Endothelial cell of umbilical vein (primary cell): ENCODE measurements at regions not wholly inside any gene's neighbourhood (a gene's known extent, or its start where the extent isn't known, plus 50 kb on each side); places are given as distances from the start of the nearest gene placed in this dataset.

Experiments
- BruUV-seq: library from RNA; stranded (reverse); fragments of 400-500 nt; replicated peaks from 2 replicates; lab custom pipeline; 2021; lab: Mats Ljungman, UMichigan
- CTCF ChIA-PET: fragments of 300-600, 350-600 bp; sonication (Branson Sonifier 250); formaldehyde crosslinking; loops from one replicate; lab custom pipeline; 2021; ENCODE audit warnings: antibody characterized with exemption, inconsistent platforms; lab: Charles Lee
- POLR2A ChIA-PET: fragments of 300-600, 350-600 bp; sonication (Branson Sonifier 250); formaldehyde crosslinking; loops from one replicate; lab custom pipeline; 2021; ENCODE audit warnings: antibody characterized with exemption, inconsistent platforms; lab: Charles Lee
- DNase-seq: peaks from one replicate; pipeline ENCODE4 v3.0.0-alpha.2; 2011; ENCODE audit warnings: low read depth, low spot score
- FAIRE-seq: peaks from 2 replicates; lab custom pipeline; 2011; peaks lifted over from hg19 to GRCh38; lab: Jason Lieb, UNC
- H2AFZ ChIP-seq: 2 replicates; pipeline ENCODE4 v1.6.0; 2012; ENCODE audit warnings: low read depth, low read length, control low read depth, inconsistent platforms
- H3K27ac ChIP-seq: 2 replicates; pipeline ENCODE4 v1.5.1; 2011; ENCODE audit warnings: low read depth, mild to moderate bottlenecking, control low read depth, low read length, moderate library complexity; ENCODE audit not compliant: insufficient read depth
- H3K27me3 ChIP-seq, 2 experiments: 2 replicates each; pipeline versions ENCODE4 v1.6.0 to v1.6.1; 2011; ENCODE audit warnings: low read length in 2 of 2, mixed read lengths in 1 of 2; ENCODE audit not compliant: control insufficient read depth in 2 of 2, insufficient read depth in 2 of 2
- H3K36me3 ChIP-seq, 2 experiments: 2 replicates in 1 of 2; 3 replicates in 1 of 2; pipeline ENCODE4 v1.5.1; 2011; ENCODE audit warnings: low read length in 2 of 2, mild to moderate bottlenecking in 1 of 2, moderate library complexity in 1 of 2; ENCODE audit not compliant: control insufficient read depth in 2 of 2, insufficient read depth in 2 of 2; ENCODE audit errors: extremely low read depth in 1 of 2
- H3K4me1 ChIP-seq: 3 replicates; pipeline ENCODE4 v1.5.1; 2011; ENCODE audit warnings: mild to moderate bottlenecking, low read length; ENCODE audit not compliant: control insufficient read depth, insufficient read depth; ENCODE audit errors: extremely low read depth
- H3K4me2 ChIP-seq: 2 replicates; pipeline ENCODE4 v1.6.1; 2011; ENCODE audit warnings: low read length, control low read depth, mixed read lengths; ENCODE audit not compliant: insufficient read depth
- H3K4me3 ChIP-seq, 3 experiments: fragments of 200-600 bp in 1 of 3; sonication (generic), shearing (Covaris generic) in 1 of 3; replicated peaks in 1 of 3; 2 replicates each; pipeline ENCODE4 v1.5.1; 2011 to 2016; ENCODE audit warnings: control low read depth in 3 of 3, low read length in 3 of 3, mild to moderate bottlenecking in 2 of 3, inconsistent platforms in 1 of 3, low read depth in 1 of 3, moderate library complexity in 1 of 3; ENCODE audit not compliant: insufficient read depth in 1 of 3
- H3K79me2 ChIP-seq: 2 replicates; pipeline ENCODE4 v1.6.0; 2012; ENCODE audit warnings: low read length, inconsistent platforms; ENCODE audit not compliant: control insufficient read depth, insufficient read depth
- H3K9ac ChIP-seq: replicated peaks from 2 replicates; pipeline ENCODE3; 2011; ENCODE audit warnings: low read length, control low read depth; ENCODE audit not compliant: insufficient read depth; ENCODE audit errors: extremely low read depth
- H3K9me1 ChIP-seq: replicated peaks from 3 replicates; pipeline ENCODE4 v1.6.0; 2011; ENCODE audit warnings: mild to moderate bottlenecking, low read length; ENCODE audit not compliant: control insufficient read depth, insufficient read depth; ENCODE audit errors: extremely low read depth
- H3K9me3 ChIP-seq: replicated peaks from 2 replicates; pipeline ENCODE4 v1.5.1; 2012; ENCODE audit warnings: low read length, inconsistent platforms; ENCODE audit not compliant: control insufficient read depth, insufficient read depth
- H4K20me1 ChIP-seq: replicated peaks from 2 replicates; pipeline ENCODE3; 2011; ENCODE audit warnings: mild to moderate bottlenecking, low read length; ENCODE audit not compliant: control insufficient read depth, insufficient read depth; ENCODE audit errors: extremely low read depth
- EZH2 ChIP-seq: IDR thresholded peaks from 2 replicates; pipeline ENCODE4 v1.6.1; 2012; ENCODE audit warnings: borderline replicate concordance, low read depth, mild to moderate bottlenecking, moderate library complexity, low read length, inconsistent platforms; ENCODE audit not compliant: severe bottlenecking
- GATA2 ChIP-seq: IDR thresholded peaks from 2 replicates; pipeline ENCODE4 v1.7.0; 2011; ENCODE audit warnings: low read depth, mild to moderate bottlenecking, moderate library complexity, mixed read lengths, low read length; ENCODE audit not compliant: insufficient read length, insufficient read depth
- JUN ChIP-seq: IDR thresholded peaks from 2 replicates; pipeline ENCODE4 v1.6.1; 2011; ENCODE audit warnings: borderline replicate concordance, low read depth; ENCODE audit not compliant: insufficient read length, insufficient read depth
- MAX ChIP-seq: IDR thresholded peaks from 2 replicates; pipeline ENCODE4 v1.6.1; 2011; ENCODE audit not compliant: insufficient read depth, insufficient read length
- MYC ChIP-seq: IDR thresholded peaks from one replicate; pipeline ENCODE4 v1.6.1; 2011; ENCODE audit warnings: mild to moderate bottlenecking, low read depth, low read length
- POLR2AphosphoS5 ChIP-seq: IDR thresholded peaks from 2 replicates; pipeline ENCODE4 v1.6.1; 2012; ENCODE audit warnings: low read depth, mild to moderate bottlenecking, control low read depth, low read length, moderate library complexity; ENCODE audit not compliant: insufficient read depth
- dilution Hi-C: fragments of 300-500 bp; cut with MboI; formaldehyde crosslinking; loops from one replicate; pipeline ENCODE4 v1.15.0; 2019; ENCODE audit warnings: low sequenced_read_pairs; ENCODE audit not compliant: extremely low pct_ligation_motif_present
- intact Hi-C: fragments of 100-400 bp; cut with micrococcal nuclease; formaldehyde crosslinking; loops from one replicate; pipeline ENCODE4 v1.10.0; 2022

GRCh38 chr9:38280251-38280800, 112.2 kb upstream of the ALDH1B1 start:
- TF ChIP-seq MYC (no peak), JUN (no peak), EZH2 (no peak), POLR2AphosphoS5 (no peak)
- ChIA-PET POLR2A (no interaction called here), CTCF (interaction anchor here (1.8 kb wide), 1 partner anchor 17 kb away, joined by 5 read pairs; no protein-coding TSS in a partner anchor)

GRCh38 chr9:38278931-38279679, 113.4 kb upstream of the ALDH1B1 start:
- Histone ChIP-seq H3K27me3 (peaks cover 4 to 11% of the 10 kb centered on the region in 2 experiments), H4K20me1 (no peaks in the 10 kb centered on the region), H3K4me3 (no peak overlapping the region), H3K79me2 (no peaks in the 10 kb centered on the region), H3K9ac (no peak overlapping the region), H3K9me3 (no peaks in the 10 kb centered on the region), H3K36me3 (no peaks in the 10 kb centered on the region), H3K9me1 (no peaks in the 10 kb centered on the region), H2AFZ (no peak overlapping the region), H3K4me1 (no peaks in the 10 kb centered on the region), H3K27ac (no peak overlapping the region), H3K4me2 (no peak overlapping the region)
- FAIRE-seq (no peak), DNase-seq (no peak)
- dilution Hi-C loops (no loop called here), intact Hi-C loops (no loop called here)
- ChIA-PET POLR2A (no interaction called here), CTCF (interaction anchor here (0.7 to 1.8 kb wide), 2 partner anchors 15 to 124 kb away, joined by 3 to 5 read pairs; no protein-coding TSS in a partner anchor)
- BruUV-seq = no TSS peak
- TF ChIP-seq GATA2 = no peak
- no peak for TF ChIP-seq MAX
- TF ChIP-seq MYC = no peak

More at GRCh38 chr9:38280251-38280800, 112.2 kb upstream of the ALDH1B1 start:
- Histone ChIP-seq H3K4me1 (no peaks in the 10 kb centered on the region), H2AFZ (no peak overlapping the region), H3K9me3 (no peaks in the 10 kb centered on the region), H3K27me3 (peaks cover 4 to 9% of the 10 kb centered on the region in 2 experiments), H3K4me2 (no peak overlapping the region), H3K27ac (no peak overlapping the region), H3K4me3 (no peak overlapping the region), H3K9ac (no peak overlapping the region), H3K79me2 (no peaks in the 10 kb centered on the region), H3K9me1 (no peaks in the 10 kb centered on the region), H4K20me1 (no peaks in the 10 kb centered on the region), H3K36me3 (no peaks in the 10 kb centered on the region)
- DNase-seq (no peak), FAIRE-seq (no peak)
- dilution Hi-C loops (no loop called here), intact Hi-C loops (no loop called here)
- no TSS peak for BruUV-seq
